SW480 (cell line): ENCODE measurements at regions not wholly inside any gene's neighbourhood (a gene's known extent, or its start where the extent isn't known, plus 50 kb on each side); places are given as distances from the start of the nearest gene placed in this dataset.

Experiments
- DNase-seq: peaks from one replicate; pipeline ENCODE4 v3.0.0-alpha.2; 2016; ENCODE audit warnings: low spot score

DNA sequence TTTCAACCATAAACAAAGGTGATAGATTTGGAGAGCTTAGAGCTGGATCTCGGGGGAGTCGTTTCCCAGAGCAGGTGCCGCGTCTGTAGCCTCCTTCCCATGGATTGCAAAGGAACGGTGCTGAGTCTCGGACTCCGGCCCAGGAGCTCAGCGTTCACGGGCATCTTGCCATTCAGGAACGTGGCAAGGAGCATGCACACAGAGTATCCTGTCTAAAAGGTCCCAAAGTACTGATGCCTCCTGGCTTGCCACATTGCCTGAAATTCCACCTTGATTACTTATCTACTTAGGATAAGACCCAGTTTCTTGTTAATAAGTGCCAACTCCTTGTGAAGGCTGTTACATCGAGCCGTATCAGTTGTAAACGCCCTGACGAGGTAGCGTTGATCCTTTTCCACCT, 197.8 kb upstream of the MYT1L start:
- DNase-seq, result no peak

DNA sequence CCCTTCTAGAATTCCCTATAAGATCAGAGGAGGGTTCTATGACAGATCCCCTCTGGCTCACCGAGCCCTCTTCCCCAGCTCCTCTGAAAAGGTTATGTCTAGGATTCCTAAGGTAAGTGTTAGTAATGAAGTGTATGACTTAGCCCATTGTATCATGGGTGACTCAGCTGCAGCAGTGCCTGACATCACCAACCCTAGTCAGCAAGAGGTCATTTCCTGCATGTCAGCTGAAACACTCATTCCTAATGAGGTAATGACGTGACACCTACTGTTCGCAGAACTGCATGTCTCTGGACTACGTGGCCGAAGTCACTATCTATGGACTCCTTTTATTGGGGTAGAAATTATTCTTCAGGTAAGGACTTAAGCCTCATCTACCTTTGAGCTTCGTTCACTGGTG, 196.1 kb upstream of the MYT1L start:
- DNase-seq, result peak; percentile 53

DNA sequence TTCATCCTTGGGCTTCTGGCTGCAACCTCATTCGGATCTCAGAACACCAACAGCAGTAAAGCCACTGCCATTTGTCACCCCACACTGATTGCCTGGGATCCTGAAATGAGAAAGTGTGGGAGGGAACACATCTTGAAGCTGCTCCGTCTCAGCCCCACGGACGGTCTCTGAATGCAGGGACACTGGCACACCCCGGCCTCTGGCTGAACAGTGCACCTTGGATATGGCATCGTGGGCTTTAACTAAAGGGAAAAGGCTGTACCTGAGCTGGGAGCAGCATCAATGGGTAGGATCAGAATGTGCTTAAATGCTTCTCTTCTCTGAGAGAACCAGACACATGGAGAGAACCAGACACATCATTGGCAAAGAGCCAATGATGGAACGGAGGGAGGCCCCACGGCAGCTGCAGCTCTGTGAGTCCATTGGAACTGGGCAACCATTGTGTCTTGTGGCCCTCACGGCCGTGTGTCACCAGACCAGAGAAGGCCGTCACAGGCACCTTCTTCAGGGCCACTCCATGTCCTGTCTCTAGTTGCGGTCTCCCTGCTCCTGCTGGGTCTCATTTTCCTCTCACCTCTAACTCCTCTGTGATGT, 193.4 kb upstream of the MYT1L start:
- no peak for DNase-seq

DNA sequence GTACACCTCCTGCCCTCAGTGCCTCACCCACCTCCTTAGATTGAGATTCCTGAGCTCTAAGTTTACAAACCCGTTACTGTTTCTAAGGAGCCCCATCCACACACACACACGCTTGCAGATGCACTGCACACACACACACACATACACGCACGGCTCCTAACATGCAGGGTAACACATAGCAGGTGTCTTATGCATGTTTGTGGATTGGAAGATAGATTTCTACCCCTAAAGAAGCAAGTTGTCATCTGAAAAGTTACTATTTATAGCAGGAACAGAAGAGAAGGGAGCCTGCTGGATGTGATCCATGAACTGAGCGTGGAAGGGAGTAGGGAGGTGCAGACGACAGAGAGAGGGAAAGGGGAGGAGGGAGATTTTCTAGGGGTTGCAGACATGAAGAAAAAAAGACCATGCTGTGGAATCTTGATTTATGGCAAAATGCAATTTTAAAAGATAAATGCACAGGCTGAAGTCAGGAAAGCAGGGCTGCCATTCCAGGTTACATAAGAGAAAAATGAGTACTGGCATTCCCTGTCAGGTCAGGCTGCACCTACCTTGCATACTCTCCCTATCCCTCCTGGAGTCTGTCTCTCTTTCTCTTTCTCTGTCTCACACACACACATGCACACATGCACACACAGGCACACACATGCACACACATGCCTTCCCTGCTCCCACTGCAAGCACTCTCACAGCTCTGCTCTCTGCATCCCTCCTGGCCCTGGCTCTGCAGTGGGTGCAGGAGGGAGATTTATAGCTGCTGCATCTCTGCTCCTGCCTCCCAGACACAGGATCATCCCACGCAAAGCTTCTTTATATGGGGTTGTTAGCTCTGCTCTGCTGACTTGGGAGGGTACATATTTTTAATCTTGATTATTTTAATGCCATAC, 192.6 kb upstream of the MYT1L start:
- no peak for DNase-seq

DNA sequence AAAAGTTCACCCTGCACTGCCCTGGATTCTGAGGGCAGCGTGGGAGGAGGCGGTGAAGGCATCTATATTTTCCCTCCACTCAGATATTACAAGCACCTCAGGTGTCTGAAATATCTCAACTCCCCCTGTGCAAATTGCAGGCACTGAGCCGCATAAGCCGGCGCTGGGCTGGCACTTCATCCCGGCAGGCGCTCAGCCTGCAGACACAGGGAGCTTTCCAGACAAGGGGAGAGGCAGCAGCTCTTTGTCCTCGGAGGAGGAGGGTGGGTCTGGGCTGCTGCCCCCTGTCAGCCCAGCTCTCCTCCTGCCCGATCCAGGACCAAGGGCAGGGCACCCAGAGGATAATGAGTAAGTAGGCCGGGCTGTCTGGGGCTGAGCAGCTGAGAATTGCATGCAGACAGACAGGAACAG, 189.3 kb upstream of the MYT1L start:
- no peak for DNase-seq

DNA sequence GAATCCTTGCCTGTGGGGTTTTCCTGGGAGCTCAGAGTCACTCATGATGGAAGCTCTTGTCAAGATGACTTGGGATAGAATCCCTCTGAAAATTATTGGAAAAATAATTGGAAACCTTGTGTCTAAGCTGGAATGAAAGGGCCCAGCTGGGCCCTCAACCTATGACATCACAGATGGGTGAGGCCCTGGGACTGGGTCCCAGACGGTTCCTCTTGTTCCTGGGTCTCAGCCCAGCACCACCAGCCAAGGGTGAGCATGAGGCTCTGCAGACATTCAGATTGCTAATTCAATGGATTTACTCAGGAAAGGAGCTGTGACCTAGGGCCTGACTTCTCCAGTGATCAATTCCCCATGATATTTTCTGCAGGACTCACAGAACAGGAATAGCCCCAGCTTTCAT, 188.3 kb upstream of the MYT1L start:
- no peak for DNase-seq

DNA sequence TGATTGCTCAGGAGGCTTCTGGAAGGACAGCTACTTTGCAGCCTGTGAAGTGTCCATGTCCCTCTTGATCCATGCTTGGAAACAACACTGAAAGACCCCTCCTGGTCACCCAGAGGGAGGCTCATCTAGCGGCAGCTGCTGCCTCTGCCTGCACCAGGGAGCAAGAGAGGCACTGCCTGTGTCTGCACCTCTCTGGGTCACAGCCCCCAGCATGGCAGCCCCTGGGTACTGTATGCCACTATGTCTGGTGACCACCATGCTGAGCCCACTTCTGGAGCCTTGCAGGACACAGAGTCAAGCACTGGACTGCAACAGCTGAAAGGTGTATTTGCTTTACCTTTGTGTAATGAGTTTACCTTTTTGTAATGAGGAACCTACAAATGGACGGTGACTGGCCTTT, 186.3 kb upstream of the MYT1L start:
- DNase-seq, result no peak

DNA sequence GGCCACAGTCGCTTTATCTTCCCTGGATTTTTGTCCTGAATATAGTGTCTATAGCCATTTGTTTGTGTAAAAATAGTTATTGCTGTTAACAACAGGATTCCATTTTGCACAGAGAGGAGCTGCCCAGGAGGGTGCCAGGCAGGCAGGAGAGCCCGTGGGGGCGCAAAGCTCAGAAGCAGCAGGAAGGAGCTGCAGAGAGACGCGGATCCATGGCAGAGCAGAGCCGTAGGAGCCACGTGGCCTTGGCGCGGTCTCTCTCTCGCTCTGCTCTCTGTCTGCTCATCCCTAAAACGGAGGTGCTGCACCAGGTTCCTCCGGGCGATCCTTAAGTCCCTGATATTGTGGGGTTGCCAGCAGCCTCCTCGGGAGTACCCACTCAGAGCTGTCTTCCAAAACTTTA, 185.3 kb upstream of the MYT1L start:
- DNase-seq, result no peak

DNA sequence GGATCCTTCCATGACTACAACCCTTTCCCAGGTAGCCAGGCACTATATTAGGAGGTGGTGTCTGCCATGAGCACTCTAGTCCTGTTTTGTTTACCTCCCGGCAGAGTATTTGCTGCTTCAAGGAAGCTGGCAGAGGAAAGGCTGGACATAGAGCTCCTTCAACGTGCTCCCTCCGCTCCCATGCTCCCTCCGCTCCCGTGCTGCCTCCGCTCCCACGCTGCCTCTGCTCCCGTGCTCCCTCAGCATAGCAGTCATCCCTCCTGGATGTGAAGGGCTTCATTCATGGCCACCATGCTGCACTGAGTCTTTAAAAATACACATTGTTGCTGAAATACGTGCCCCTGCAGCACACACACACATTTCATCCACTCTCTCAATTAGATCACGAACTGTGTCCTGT, 181.9 kb upstream of the MYT1L start:
- DNase-seq, result no peak

DNA sequence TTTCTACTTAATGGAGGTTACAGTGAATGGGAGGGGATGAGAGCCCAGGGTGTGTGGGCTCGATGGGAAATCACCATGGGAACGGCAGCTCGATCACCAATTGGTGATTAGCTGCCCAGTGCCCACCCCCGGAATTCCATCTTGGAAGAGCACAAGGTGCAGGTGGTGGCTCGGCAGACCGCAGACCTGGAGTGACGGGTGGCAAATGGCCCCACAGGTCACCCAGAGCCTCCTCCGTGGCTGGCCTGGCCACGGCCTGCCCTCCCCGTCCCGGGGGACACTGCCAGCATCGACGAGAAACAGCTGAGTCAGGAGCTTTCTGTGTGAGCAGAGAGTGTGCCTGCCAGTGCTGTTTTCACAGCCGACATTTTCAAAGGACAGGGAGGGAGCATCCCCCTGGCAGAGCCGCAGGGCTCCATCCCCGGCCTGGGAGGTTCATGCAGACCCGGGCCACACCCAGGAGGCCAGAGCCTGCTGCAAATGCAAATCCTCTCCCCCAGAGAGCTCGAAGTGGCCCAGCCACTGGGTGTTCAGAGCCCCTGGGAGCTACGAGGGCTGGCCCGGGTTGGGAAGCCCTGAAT, 176.4 kb upstream of the MYT1L start:
- no peak for DNase-seq

DNA sequence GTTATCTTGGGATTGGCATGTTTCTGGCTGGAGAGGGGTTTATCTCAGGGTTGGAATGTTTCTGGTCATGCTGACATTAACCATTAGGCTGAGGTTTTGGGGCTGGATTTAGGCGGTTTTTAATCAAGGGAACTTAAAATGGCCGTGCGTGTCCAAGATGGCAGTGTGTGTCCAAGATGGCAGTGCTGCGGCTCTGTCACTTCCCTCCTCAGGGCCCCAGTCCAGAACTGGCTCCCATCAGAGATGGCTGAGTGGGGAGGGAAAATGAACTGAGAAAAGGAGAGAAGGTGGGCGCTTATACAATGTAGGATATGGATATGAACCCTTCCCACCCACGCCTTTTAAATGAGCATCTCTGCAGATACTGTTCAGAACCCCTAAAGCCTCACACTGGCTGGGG, 175.5 kb upstream of the MYT1L start:
- no peak for DNase-seq

DNA sequence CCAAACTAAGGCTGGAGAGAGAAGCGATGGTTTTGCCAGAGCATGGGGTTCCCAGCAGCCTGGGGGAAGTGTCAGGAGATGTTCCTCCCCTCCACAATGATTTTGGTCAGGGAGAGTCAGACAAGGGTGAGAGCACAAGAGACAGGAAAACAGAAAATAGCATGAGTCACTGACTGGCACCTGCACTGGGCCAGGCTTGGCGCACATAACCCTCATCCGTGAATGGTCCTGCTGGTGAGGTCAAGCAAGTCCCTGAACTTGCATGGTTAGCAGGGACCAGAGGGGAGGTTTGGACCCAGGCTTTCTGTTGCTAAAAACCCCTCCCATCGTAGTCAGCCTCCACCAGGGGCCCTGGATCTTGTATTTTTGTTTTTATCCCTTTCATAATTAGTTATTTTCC, 174.5 kb upstream of the MYT1L start:
- DNase-seq, result no peak

DNA sequence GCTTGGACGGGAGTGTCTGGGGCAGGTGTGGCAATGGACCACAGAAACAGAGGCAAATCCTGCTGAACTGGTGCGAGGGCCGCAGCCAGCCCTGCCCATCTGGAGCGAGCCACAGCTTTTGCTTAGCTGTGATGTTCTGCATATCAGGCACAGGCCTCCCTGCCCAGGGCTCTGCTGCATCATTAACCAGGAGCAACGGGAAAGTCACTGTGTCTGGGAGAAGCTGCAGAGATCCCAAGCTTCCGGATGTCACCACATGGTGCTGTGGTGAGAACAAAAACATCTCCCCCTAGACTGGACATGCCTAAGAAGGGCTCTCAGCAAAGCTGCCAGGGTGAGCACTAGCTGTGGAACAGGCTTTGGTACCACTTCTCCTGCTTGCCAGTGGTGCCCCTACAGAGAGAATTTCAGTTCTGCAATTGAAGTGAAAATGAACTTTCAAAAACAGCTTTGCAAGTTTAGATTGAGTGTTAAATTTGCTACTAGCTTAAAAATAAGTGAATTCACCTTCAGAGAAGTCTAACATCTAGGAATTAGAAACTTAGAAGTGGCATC, 172.9 kb upstream of the MYT1L start:
- no peak for DNase-seq

DNA sequence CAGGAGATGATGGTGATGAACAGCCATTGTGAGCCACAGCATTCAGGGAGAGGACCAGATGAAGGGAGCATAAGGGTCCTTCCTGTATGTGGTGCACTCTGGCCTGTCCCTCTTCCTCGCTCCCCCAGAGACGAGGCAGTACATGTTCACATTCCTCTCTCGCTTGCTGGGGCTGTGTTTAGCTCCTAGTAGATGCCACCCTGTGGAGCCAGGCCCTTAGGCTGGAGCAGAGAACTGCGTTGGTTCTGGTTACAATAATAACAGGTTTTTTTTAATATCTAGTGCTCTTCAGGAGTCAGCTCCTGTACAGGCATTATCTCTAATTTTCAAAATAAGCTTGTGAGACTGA, 171.1 kb upstream of the MYT1L start:
- DNase-seq, result no peak

DNA sequence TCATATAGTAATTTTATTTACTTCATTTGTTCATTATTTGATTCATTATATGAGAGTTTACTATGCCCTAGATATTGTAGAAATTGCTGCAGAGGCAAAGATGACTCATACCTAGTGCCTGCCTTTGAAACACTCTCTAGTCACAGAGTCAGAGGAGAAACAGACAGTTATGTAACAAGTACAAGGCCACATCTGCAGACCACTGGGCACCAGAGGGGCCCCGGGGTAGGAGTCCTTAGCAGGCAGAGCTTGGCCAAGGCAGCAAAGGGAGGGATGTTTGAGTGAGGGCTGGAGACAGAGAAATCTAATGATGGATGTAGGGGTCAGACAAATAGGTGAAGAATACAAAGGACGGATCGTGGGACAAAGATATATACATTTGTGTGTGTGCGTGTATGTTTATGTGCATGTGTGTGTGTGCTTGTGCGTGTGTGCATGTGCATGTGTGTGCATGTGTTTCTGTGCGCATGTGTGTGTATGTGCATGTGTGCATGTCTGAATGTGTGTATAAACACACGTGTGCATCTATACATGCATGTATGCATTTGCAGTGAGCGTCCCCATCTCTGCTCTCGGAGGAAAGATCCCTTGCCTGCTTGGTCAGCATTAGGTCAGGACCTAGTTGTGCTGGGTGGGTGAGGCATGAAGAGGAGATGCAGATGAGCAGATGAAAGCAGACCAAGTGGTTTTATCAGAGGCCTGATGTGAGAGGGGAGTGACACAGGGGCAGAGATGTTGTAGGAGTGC, 170.6 kb upstream of the MYT1L start:
- DNase-seq, result no peak

DNA sequence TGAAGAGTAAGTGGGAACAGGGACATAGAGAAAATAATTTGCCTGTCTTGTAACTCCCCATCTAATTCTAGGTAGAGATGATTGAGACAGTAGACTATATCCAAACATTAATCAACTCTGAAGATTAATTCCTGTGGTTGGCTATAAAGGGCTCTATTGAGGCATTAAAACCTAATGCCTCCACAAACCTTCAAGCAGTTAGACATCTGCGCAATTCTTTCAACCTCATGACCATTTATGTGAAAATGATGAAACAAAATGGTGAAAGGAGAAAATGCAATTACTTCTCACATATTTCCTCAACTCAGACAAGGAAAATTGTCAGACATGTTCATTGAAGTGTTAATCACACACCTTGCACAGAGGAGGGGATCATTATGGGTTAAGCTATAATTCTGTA, 164.5 kb upstream of the MYT1L start:
- no peak for DNase-seq

DNA sequence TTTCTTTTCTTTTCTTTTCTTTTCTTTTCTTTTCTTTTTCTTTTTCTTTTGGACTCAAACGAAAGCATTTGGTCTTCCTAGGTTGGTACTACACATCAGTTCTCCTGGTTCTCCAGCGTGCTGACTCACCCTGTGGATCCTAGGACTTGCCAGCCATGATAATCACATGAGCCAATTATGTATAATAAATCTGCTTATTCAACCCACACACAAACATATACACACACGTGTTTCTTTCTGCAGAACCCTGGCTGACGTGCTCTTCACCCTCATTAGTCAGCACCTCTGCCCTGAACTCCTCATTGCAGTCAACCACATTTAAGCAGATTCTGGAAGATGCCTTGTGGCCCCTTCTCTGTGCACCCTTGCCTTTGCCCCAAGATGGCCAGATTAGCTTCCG, 162.4 kb upstream of the MYT1L start:
- no peak for DNase-seq

DNA sequence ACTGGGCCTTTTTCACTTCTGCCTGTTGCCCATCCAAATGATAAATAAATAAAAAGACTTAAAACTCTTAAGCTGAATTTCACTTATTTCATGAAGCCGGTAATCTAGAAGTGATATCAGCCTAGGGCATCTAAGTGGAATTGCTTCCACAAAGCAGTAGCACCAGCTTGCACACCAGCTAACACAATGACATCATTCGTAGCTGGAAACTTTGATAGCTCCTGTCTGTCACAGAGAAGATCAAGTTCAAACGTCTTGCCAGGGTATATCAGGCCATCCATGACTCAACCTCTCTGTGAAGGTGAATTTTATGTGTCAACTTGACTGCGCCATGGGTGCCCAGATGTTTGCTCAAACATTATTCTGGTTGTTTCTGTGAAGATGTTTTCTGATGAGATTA, 161.7 kb upstream of the MYT1L start:
- DNase-seq, result no peak

DNA sequence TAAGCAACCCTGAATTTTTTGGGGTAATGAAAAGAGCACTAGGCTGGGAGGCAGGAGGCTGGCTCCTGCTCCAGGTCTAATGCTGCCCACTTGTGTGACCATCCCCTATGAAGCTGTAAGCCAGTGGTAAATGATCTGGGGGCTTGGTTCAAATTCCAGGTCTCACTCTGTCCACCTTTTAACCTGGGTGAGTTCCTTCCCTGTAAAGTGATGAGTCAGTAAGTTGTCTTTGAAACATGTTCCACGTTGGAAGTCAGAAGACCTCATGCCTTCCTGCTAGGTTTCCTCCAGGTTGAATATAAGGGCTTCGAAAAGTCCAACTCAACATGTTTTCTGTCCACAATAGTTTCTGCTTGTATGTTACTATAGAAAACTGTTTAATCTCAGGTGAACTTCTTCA, 160.9 kb upstream of the MYT1L start:
- DNase-seq, result no peak

DNA sequence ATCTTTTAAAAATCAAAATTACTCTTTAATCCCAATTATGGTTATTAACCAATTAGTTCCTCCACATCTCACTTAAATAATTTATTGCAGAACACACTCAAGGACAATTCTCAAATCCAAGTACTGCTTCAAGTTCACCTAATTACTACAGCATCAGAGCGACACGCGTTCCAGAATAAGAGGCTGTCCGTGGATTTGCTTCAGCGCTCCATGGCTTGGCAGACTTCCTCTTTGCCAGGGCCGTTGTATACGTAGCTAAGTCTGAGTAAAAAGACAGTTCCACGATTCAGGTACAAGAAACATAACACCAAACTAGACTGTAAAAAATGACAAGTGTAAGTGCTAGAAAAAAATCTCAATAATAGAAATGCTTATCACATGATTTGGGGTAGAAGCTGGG, 153.2 kb upstream of the MYT1L start:
- DNase-seq, result no peak

DNA sequence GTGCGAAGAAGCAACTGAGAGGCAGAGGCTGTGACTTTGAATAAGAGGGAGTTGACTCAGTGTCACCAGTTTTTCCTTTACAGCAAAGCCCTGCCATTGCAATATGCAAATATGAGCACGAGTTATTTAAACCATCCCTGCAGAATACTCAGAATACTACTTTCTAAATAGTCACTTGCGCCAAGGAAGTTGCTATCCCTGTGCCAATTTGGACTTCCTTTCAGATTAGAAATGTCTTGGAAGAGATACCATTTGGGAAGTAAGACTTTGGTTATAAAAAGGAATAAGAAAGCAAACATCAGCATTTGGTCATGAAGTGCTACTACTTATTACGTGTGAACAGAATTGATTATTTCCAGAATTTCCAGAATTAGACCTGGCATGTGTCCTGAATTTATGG, 151.8 kb upstream of the MYT1L start:
- DNase-seq, result no peak

DNA sequence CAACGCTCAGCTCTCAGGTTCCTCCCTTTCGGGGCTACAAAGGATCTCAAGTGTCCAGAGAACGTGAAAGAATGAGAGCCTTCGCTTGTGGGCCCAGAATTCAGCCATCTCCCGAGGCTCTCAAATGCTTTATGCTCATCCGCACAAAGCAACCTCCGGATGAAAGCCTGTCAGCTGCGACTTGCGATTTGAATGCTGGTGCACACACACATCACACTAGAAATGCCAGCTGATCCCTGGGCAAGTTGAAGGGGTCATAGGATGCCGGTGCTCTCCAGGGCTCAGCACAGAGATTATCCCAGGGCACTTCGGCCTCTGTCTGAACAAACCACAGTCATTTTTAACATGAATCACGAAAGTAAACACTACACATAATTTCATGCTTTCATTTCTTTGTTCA, 141.8 kb upstream of the MYT1L start:
- DNase-seq, result no peak

DNA sequence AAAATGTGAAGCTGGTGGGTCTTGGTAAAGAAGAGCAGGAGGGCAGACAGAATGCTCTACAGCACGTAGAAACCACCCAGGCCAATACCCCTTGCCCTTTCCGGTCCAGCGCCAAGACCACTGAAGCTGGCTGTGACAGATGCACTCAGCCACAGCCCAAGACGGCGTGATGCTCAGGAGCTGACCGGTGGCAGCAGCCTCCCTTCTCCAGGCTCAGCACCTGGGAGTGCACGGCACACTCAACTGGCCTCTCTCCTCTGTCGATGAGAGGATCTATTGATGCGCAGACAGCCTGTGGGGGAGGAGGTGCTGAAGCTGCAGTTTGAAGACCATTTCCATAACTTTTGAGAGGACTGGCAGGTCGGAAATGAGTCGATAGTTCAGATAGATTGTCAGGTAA, 141.0 kb upstream of the MYT1L start:
- no peak for DNase-seq
